ENCODE measurements at regions not wholly inside any gene's neighbourhood (a gene's known extent, or its start where the extent isn't known, plus 50 kb on each side); places are given as distances from the start of the nearest gene placed in this dataset.

DNA sequence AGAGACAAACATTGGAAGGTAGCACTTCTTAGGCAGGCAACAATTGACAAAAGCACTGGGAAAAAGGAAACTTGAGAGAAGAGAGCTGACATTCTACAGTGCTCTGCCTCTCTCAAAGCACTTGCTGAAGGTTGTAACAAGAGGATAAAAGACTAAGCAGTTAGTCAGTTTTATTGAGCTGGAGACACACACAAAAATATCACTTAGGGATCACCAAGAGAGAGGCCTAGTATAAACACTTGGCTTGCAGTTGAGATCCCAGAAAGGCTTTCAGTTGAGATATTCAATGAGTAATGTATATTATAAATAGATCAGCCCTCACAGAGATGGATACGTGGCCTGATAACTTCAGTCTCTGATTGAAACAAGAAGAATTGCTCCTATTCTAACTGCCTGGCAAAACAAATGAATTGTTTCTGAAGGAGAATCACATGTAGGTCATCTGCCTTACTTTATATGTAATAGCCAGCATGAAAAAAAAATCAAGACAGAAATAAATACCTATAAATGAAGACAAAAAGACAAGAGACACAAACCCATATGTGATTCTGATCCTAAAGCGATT, 747.2 kb upstream of the MAN1A1 start:
- in situ Hi-C loops (cut with HindIII; ENCODE audit: low pct_ligation_motif_present, low sequenced_read_pairs) = no loop called here
- DNase-seq = no peak
- Histone ChIP-seq H3K4me3 (ENCODE audit: low read depth, low read length) (no peak overlapping the region), H3K27me3 (replicated peaks) (no peaks in the 10 kb centered on the region), H3K36me3 (replicated peaks) (no peaks in the 10 kb centered on the region), H3K27ac (no peak overlapping the region)
- TF ChIP-seq, protein P1, sequence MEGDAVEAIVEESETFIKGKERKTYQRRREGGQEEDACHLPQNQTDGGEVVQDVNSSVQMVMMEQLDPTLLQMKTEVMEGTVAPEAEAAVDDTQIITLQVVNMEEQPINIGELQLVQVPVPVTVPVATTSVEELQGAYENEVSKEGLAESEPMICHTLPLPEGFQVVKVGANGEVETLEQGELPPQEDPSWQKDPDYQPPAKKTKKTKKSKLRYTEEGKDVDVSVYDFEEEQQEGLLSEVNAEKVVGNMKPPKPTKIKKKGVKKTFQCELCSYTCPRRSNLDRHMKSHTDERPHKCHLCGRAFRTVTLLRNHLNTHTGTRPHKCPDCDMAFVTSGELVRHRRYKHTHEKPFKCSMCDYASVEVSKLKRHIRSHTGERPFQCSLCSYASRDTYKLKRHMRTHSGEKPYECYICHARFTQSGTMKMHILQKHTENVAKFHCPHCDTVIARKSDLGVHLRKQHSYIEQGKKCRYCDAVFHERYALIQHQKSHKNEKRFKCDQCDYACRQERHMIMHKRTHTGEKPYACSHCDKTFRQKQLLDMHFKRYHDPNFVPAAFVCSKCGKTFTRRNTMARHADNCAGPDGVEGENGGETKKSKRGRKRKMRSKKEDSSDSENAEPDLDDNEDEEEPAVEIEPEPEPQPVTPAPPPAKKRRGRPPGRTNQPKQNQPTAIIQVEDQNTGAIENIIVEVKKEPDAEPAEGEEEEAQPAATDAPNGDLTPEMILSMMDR (IDR thresholded peaks at IDR 0.05; ENCODE audit: low read depth, low read length, missing control alignments) = no peak

DNA sequence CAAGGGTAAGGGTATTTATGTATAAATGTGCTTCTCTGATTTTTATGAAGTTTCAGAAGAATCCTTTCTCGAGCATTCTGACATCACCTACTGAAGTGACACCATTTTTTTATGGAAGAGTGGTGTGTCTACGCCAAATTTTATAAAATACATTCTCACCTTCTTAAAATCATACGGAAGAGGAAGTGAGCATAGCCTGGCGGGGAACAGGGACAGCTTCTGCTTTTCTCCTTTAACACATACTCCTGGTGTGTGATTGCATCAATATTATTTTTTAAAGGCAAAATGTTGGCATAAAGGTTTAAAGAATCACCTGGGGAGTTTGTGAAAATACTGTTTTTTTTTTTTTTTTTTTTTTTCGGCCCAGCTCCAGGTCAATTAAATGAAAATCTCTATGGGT, 733.6 kb upstream of the MAN1A1 start:
- TF ChIP-seq, protein P1 (IDR thresholded peaks at IDR 0.05; ENCODE audit: low read depth, low read length, missing control alignments) = no peak
- Histone ChIP-seq H3K36me3 (replicated peaks) (no peaks in the 10 kb centered on the region), H3K27me3 (replicated peaks) (no peaks in the 10 kb centered on the region), H3K27ac (no peak overlapping the region), H3K4me3 (ENCODE audit: low read depth, low read length) (no peak overlapping the region)
- in situ Hi-C loops (cut with HindIII; ENCODE audit: low pct_ligation_motif_present, low sequenced_read_pairs) = no loop called here
- no peak for DNase-seq

DNA sequence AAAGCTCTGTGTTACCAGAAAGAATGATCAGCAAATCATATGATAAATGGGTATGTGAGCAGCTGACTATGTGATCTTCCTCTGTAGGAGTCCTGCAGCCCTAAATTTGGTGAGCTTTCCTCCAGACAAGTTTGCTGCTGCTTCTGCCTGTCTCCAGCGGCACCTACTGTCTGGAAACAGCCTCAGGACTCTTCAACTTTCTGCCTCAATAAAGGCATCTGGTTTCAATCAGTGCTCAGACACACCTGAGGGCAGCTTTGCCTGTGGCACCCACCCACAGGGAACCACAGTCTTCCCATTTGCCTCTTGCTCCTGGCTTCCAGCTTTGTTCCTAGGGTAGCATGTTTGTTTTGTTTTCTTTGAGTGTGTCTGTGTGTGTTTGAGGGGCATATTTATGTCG, 727.9 kb upstream of the MAN1A1 start:
- in situ Hi-C loops (cut with HindIII; ENCODE audit: low pct_ligation_motif_present, low sequenced_read_pairs) = no loop called here
- DNase-seq = no peak
- Histone ChIP-seq H3K36me3 (replicated peaks) (no peaks in the 10 kb centered on the region), H3K27me3 (replicated peaks) (no peaks in the 10 kb centered on the region), H3K27ac (no peak overlapping the region), H3K4me3 (ENCODE audit: low read depth, low read length) (no peak overlapping the region)
- TF ChIP-seq, protein P1 (IDR thresholded peaks at IDR 0.05; ENCODE audit: low read depth, low read length, missing control alignments) = no peak

DNA sequence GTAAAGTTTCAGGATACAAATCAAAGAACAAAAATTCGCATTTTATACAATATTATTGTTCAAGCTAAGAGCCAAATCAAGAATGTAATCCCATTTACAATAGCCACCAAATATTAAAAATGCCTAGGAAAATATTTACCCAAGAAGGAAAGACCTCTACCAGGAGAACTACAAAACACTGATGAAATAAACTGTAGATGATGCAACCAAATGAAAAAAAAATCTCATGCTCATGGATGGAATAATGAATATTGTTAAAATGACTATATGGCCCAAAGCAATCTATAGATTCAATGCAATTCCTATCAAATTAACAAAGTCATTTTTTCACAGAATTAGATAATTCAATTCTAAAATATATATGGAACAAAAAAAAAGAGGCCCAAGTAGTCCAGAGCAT, 708.8 kb upstream of the MAN1A1 start:
- DNase-seq = no peak
- Histone ChIP-seq H3K27me3 (replicated peaks) (no peaks in the 10 kb centered on the region), H3K27ac (no peak overlapping the region), H3K4me3 (ENCODE audit: low read depth, low read length) (no peak overlapping the region), H3K36me3 (replicated peaks) (no peaks in the 10 kb centered on the region)
- in situ Hi-C loops (cut with HindIII; ENCODE audit: low pct_ligation_motif_present, low sequenced_read_pairs) = no loop called here
- TF ChIP-seq, protein P1 (IDR thresholded peaks at IDR 0.05; ENCODE audit: low read depth, low read length, missing control alignments) = no peak

GRCh38 chr6:120056085-120056484, 706.5 kb upstream of the MAN1A1 start:
- H3K4me3 ChIP-seq (ENCODE audit: low read depth, low read length) = no peak overlapping the region
- TF ChIP-seq, protein P1 (IDR thresholded peaks at IDR 0.05; ENCODE audit: low read depth, low read length, missing control alignments) = peak; percentile 46
- no peak overlapping the region for H3K27ac ChIP-seq
- DNase-seq = no peak
- no peaks in the 10 kb centered on the region for H3K27me3 ChIP-seq (replicated peaks)
- H3K36me3 ChIP-seq (replicated peaks) = no peaks in the 10 kb centered on the region
- in situ Hi-C loops (cut with HindIII; ENCODE audit: low pct_ligation_motif_present, low sequenced_read_pairs) = no loop called here

- TF ChIP-seq, protein P1 (IDR thresholded peaks at IDR 0.05; ENCODE audit: low read depth, low read length, missing control alignments) = no peak
- DNase-seq = no peak
- Histone ChIP-seq H3K36me3 (replicated peaks) (no peaks in the 10 kb centered on the region), H3K27me3 (replicated peaks) (no peaks in the 10 kb centered on the region), H3K27ac (no peak overlapping the region), H3K4me3 (ENCODE audit: low read depth, low read length) (no peak overlapping the region)
- in situ Hi-C loops (cut with HindIII; ENCODE audit: low pct_ligation_motif_present, low sequenced_read_pairs) = no loop called here
These were observed 705.5 kb upstream of the MAN1A1 start for GRCh38 chr6:120055071-120055470.

All from brain microvascular endothelial cell (primary cell).